ENCODE measurements at regions not wholly inside any gene's neighbourhood (a gene's known extent, or its start where the extent isn't known, plus 50 kb on each side); places are given as distances from the start of the nearest gene placed in this dataset.

- TF ChIP-seq CTCF (IDR thresholded peaks at IDR 0.05): no peak
- TF ChIP-seq POLR2A (IDR thresholded peaks at IDR 0.05): no peak
Observed at GRCh38 chr10:61067671-61068336, 123.8 kb upstream of the RHOBTB1 start.
